SK-N-MC (cell line): ENCODE measurements at regions not wholly inside any gene's neighbourhood (a gene's known extent, or its start where the extent isn't known, plus 50 kb on each side); places are given as distances from the start of the nearest gene placed in this dataset.

Experiments used
- EZH2 ChIP-seq: fragments of 200-600 bp; sonication (generic); IDR thresholded peaks from one replicate; pipeline ENCODE4 v1.6.1; 2017; ENCODE audit warnings: antibody characterized with exemption
- FOXP2 ChIP-seq: optimal IDR thresholded peaks from 2 replicates; pipeline ENCODE3; 2011; ENCODE audit warnings: mild to moderate bottlenecking, moderate library complexity; ENCODE audit not compliant: insufficient read depth; ENCODE audit errors: extremely low read length, control extremely low read depth
- POLR2AphosphoS5 ChIP-seq: IDR thresholded peaks from 2 replicates; pipeline ENCODE4 v1.6.1; 2012; ENCODE audit warnings: mild to moderate bottlenecking, low read depth, low read length, borderline replicate concordance

DNA sequence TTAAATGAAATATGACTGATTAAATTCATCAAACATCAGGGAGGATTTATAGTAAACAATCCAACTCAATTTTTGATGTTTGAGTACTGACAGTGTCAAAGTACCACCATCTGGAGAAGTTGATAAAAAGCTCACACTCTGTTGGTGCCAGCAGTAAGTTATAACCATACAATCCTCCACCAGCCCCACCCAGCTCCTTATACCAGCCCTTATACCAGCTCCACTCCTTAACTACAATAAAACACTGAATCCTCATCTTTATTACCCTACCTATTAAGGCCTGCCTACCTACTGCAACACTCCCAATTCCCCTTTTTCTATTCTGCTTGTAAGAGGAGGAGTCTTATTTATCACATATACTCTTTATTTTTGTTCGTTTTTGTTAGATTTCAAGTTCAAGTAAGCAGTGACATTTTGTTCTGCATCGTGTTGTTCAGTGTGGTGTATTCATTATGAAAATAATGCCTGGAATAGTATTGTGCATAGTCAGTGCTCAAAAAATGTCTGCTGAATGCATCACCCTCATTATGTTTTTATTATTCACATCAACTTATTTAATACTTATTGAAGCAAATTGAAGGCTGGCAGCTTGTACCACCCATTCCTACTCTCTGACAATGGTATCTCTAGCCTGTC is 954.7 kb upstream of the ADGRB3 start:
- TF ChIP-seq POLR2AphosphoS5 (no peak), FOXP2 (no peak), EZH2 (no peak)
